ENCODE measurements at regions not wholly inside any gene's neighbourhood (a gene's known extent, or its start where the extent isn't known, plus 50 kb on each side); places are given as distances from the start of the nearest gene placed in this dataset.
"Not testable (repeated sequence)": the region's sequence is repeated elsewhere in the genome, so short reads cannot be mapped to it uniquely, and the experiment has no call there.

DNA sequence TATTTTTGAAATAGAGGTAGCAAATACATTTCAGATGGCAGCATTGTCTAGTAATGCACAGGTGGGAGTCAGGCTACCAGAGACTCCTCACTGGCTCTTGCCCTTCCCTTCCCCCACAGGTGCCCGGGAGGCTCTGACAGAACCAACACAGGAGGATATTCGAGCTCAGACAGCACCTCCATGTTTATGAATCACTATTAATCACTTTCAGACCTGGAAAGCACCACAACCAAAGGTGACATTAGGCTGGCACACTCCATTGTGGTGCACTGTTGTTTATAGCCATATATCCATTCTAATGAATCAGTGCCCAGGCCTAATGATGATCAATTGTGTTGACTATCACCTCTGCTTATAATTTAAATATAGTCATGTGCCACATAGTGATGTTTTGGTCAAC lies 107.8 kb upstream of the NAMPT start:
- FAIRE-seq = no peak
- DNase-seq (ENCODE audit: low spot score in 2 of 2) = no peak

- FAIRE-seq (no peak), DNase-seq (ENCODE audit: low spot score in 2 of 2) (no peak)
Measured at GRCh38 chr7:106392144-106392543, 107.4 kb upstream of the NAMPT start.

DNA sequence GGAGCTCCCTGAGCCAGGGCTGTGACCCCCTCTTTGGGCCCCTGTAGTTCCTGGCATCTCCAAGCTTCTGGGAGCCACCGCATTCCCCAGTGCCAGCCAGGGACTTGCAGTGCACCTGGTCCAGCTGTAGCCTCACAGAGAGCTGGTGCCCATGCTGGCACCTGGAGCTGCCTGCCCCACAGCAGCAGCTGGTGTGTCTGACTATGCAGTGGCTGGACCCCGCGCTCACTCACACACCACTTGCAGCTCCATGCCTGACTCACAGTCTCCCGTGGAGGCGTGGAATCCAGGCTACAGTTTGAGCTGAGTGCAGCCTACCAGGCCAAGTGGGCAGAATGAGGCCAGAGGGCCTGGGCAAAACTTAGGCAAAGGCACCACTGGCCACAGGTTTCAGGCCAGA lies 102.2 kb upstream of the NAMPT start:
- no peak for FAIRE-seq
- no peak for DNase-seq (ENCODE audit: low spot score in 2 of 2)

DNA sequence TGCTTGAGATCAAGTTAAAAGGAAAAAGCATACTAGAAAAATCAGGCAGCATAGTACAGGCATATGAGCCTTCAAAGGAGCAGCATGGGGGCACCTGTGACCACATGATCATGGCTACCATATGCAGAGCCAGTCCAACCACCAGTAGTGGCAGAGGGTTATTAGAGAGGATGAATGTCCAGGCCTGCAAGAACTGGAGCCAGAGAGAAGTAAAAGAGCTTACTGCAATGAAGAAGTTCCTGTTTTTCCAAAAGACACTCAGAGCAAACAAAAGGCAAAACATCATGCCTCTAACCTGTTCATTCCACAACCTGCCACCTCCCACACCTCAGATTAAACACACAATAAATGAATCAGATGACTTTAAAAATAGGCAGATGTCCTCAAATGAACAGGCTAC lies 99.6 kb upstream of the NAMPT start:
- FAIRE-seq = no peak
- DNase-seq (ENCODE audit: low spot score in 2 of 2) = no peak

- DNase-seq (ENCODE audit: low spot score in 2 of 2) (no peak), FAIRE-seq (no peak)
Measured at GRCh38 chr7:106382929-106383328, 98.1 kb upstream of the NAMPT start.

GRCh38 chr7:106382129-106382528 lies 97.3 kb upstream of the NAMPT start:
- FAIRE-seq = no peak
- no peak for DNase-seq (ENCODE audit: low spot score in 2 of 2)

- FAIRE-seq (no peak), DNase-seq (ENCODE audit: low spot score in 2 of 2) (no peak)
Measured at GRCh38 chr7:106381252-106381651, 96.5 kb upstream of the NAMPT start.

- DNase-seq (ENCODE audit: low spot score in 2 of 2) (no peak), FAIRE-seq (no peak)
Measured at GRCh38 chr7:106377847-106378361, 93.1 kb upstream of the NAMPT start.

- no peak for FAIRE-seq
- no peak for DNase-seq (ENCODE audit: low spot score in 2 of 2)
Measured at GRCh38 chr7:106376026-106376799, 91.4 kb upstream of the NAMPT start.

- DNase-seq (ENCODE audit: low spot score in 2 of 2) = no peak
- no peak for FAIRE-seq
Measured at GRCh38 chr7:106375499-106375898, 90.7 kb upstream of the NAMPT start.

DNA sequence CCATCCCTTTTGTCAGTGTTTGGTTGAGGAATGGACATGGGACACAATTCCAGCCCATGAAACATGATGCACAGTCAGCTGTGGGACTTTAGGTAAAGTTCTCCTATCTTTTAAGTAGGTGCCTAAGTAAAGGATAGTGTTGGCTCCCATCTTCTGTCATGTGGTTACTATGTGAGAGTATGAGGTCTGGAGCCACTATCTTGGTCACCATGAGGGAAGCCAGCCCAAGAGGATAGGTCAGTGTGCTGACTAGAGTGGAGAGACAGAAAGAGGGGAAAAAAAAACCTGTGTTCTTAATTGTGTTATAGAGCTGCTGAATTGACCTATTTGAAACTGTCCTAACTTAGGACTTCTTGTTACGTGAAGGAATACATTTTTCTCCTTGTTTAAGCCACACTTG lies 89.7 kb upstream of the NAMPT start:
- no peak for FAIRE-seq

GRCh38 chr7:106372595-106373318 lies 88.0 kb upstream of the NAMPT start:
- no peak for DNase-seq (ENCODE audit: low spot score in 2 of 2)
- no peak for FAIRE-seq

More for the DNA sequence above, 89.7 kb upstream of the NAMPT start:
- DNase-seq (ENCODE audit: low spot score in 2 of 2) = no peak

DNA sequence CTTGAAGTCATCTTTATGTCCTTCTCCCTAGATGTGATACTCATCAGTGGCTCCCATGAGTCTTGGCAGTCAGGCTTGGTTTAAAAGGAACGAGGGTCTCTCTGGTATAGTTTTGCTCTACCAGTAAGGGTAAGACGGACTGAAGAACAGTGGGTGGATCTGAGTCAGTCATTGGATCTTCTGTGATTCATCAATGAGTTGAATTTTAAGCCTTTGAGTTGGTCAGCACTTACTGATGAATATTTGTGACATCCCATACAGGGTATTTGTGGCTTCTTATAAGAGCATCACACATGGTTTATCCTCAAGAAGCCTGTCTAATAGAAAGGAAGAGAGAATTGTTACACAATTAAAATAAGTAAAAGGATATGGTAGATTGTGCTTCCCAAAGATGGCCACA lies 87.3 kb upstream of the NAMPT start:
- FAIRE-seq = no peak
- no peak for DNase-seq (ENCODE audit: low spot score in 2 of 2)

- FAIRE-seq = no peak
- no peak for DNase-seq (ENCODE audit: low spot score in 2 of 2)
Measured at GRCh38 chr7:106371629-106372028, 86.8 kb upstream of the NAMPT start.

- DNase-seq (ENCODE audit: low spot score in 2 of 2) (no peak), FAIRE-seq (no peak)
Measured at GRCh38 chr7:106370542-106370941, 85.8 kb upstream of the NAMPT start.

- FAIRE-seq (no peak), DNase-seq (ENCODE audit: low spot score in 2 of 2) (no peak)
Measured at GRCh38 chr7:106369816-106370215, 85.0 kb upstream of the NAMPT start.

- DNase-seq (ENCODE audit: low spot score in 2 of 2) = no peak
- no peak for FAIRE-seq
Measured at GRCh38 chr7:106369352-106369751, 84.6 kb upstream of the NAMPT start.

DNA sequence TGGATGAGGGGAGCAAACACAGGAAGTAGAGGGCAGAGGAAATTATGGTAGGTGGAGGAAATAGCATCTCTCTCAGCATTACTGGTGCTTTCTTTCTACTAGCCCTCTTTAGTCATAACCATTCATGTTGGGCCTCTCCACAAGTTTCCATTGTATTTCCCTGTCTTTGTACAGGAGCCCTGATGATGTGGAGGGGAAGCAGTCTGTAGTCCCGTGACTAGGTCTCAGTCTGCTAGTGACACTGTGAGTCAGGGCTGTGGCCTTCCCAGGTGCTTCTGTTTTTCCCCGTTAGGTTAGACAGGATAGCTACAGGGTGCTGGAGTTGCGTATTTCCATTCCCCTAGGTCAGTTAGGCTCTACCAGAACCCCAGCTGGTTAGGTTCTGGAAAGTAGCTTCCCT lies 82.9 kb upstream of the NAMPT start:
- no peak for DNase-seq (ENCODE audit: low spot score in 2 of 2)
- FAIRE-seq = no peak

GRCh38 chr7:106367018-106367420 lies 82.2 kb upstream of the NAMPT start:
- no peak for DNase-seq (ENCODE audit: low spot score in 2 of 2)
- FAIRE-seq = no peak

DNA sequence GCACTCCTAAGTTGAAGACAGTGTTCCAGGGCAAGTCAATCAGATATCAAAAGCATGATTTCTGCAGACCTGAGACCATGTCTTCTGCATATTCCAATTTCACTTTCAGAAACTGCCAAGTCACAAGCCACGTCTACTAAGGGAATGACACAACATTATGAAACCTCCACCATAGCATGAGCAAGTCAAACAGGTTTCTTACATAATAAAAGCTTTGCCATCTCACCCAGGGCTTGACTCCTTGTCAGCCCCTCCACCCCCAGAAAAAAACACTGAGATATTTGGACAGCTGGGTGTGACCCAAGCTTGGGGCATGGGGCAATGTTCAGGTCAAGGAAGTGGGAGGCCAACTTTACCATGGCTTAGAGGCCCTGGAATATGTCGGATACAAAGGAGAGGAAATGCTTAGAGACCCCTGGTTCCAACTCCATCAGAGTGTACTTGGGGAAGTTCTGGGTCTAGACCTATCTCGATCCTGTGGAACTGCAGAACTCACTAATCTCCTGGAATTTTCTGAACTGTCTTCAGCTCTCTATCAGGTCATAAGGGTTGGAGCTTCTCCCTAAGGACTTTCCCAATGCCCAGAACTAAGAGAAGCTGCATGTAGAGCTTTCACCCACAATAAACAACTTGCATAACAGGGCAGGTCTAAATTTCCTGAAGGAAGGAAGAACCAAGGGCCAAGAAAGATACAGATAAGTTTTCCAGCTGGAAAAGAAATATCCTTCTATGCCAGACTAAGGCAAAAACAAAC lies 80.6 kb upstream of the NAMPT start:
- FAIRE-seq (no peak), DNase-seq (ENCODE audit: low spot score in 2 of 2) (no peak)

GRCh38 chr7:106362507-106362906 lies 77.7 kb upstream of the NAMPT start:
- DNase-seq (ENCODE audit: low spot score in 2 of 2); FAIRE-seq: not testable (repeated sequence)
